HK-2 (cell line): ENCODE measurements at regions not wholly inside any gene's neighbourhood (a gene's known extent, or its start where the extent isn't known, plus 50 kb on each side); places are given as distances from the start of the nearest gene placed in this dataset.
"Not testable (repeated sequence)": the region's sequence is repeated elsewhere in the genome, so short reads cannot be mapped to it uniquely, and the experiment has no call there.

ENCODE experiments used
- DNase-seq: peaks from one replicate; pipeline ENCODE4 v3.0.0-alpha.2; 2018; ENCODE audit not compliant: unreplicated experiment

GRCh38 chr14:21760360-21760759 lies 86.7 kb upstream of the OR4E1 start:
- not testable (repeated sequence) for DNase-seq

DNA sequence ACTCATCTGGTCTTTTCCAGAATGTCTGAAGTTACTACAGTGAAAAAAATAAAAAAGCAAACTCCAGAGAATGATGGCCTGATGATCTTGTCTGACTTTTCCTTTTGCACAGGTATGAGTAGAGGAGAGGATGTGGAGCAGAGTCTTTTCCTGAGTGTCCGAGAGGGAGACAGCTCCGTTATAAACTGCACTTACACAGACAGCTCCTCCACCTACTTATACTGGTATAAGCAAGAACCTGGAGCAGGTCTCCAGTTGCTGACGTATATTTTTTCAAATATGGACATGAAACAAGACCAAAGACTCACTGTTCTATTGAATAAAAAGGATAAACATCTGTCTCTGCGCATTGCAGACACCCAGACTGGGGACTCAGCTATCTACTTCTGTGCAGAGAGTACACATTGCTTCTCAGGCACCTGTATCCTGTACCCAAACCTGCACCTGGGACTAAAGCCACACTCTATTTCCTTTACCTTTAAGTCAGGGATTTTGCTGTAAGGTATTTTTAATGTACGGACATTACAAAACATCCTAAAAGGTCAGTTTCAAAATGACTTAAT lies 75.8 kb upstream of the OR4E1 start:
- DNase-seq: no peak

DNA sequence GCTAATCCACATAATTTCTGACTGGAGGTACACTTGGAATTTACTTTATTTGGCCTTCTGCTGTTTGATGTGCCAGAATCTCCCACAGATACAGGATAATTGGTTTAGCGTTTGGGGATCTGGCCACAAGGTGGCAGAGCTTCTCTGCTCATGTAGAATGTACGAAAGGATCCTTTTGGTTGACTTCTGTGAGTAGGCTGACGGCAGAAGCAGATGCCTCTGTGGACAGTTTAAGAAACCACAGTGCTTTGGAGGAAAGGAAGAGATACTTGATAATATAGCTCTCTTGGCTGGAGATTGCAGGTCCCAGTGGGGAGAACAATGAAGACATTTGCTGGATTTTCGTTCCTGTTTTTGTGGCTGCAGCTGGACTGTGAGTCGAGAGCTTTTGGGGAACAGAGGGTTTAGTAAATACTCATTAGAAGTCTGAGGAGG lies 75.3 kb upstream of the OR4E1 start:
- peak; percentile 13 for DNase-seq

DNA sequence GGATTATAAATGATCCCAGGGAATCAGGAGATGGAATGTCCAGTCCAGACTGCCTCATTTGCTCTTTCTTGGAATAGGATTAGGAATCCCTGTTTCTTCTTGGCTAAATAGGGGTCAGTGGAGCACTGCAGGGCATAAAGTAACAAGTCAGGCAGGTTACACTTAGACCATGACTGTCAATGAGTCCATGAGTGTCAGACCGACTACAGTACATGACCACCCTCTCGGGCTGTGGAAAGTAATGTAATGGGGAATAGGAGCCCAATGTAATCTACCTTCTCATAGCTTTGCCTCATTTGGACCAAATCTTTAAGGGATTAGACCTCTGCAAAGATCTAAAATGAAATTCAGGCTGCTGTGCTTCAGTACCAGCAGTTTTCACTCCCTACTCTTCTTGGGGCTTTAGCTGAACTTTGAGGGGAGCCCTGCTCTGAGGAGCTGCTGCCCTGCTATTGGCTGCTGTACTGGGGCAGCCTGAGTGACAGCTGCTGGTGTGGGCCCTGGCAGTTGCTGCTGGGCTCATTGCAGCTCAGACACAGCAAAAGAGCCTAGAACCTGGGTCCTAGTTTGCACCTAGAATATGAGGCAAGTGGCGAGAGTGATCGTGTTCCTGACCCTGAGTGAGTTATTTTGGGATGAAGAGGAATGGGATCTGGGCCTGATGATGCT lies 62.2 kb upstream of the OR4E1 start:
- no peak for DNase-seq

DNA sequence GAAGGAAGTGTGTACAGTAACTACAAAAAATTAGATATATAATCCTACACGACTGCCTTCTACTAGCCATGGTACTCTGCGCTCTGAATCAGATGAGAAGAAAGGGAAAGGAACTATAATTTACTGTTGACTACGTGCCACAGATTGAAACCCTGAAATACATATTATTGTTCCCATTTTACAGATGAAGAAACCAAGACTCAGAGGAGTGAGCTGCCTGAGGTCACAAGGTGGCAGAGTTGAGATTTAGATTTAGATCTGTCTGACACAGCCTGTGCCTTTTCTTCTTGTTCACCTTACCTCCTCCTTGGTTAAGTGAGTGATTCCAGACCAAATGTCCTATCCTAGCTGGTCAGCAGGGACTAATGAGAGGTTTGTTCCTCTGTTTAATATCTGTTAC lies 61.6 kb upstream of the OR4E1 start:
- DNase-seq: no peak

DNA sequence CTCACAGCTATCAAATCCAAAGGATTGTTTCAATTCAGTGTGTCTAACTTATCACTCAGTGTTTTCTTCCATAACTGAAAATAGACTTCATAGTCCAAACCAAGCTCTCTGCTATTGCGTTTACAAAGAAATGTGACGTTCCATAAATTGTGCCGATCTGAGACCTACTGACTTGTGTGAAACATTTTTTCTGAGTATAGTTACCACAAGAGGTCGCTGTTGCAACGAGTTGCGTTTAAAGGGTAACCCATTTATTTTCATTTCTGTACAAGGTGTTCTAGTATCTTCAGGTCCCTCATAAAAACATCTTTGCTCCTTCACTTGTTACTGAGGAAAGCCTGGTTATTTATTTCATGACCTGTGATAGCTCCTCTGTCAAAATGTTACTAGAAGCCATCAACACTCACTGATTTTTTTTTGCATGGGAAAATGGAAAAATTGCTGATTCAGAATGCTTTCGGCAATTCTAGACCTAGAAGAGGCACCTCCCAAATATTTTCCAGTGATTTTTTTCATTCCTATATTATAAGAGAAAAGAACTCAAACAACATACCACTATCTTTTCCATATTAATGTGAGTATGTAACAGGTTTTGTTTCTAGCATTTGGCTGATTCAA lies 60.9 kb upstream of the OR4E1 start:
- no peak for DNase-seq

- DNase-seq: no peak
Measured at GRCh38 chr14:21729703-21730233, 56.1 kb upstream of the OR4E1 start.

GRCh38 chr14:21725250-21725649 lies 51.6 kb upstream of the OR4E1 start:
- no peak for DNase-seq

GRCh38 chr14:21724090-21724973 lies 50.7 kb upstream of the OR4E1 start:
- DNase-seq: no peak

DNA sequence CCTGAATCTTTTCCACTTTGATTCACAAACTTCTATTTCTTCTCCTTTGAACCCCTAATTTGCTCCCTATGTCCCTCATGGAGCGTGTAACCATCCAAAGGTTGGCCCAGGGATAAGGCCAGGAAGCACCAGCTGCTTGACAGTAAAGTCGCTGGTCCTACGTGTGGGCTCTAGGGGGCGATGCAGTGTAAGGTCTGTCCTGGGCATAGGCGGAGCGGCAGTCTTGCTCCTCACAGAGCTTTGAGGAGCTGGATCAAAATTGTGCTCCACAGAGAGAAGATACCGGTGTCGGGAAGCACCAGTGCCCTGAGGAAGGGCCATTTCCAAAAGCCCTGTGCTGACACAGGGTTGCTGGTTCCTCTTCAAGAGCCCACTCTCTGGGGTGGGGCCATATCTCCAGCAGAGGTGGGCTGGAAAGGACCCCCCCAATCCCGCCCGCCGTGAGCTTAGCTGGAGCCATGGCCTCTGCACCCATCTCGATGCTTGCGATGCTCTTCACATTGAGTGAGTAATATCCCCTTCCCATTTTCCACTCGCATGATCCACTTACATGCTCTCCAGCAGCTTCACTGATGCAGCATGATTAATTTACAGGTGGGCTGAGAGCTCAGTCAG lies 49.9 kb upstream of the OR4E1 start:
- DNase-seq: no peak
